ENCODE measurements at regions not wholly inside any gene's neighbourhood (a gene's known extent, or its start where the extent isn't known, plus 50 kb on each side); places are given as distances from the start of the nearest gene placed in this dataset.
"Not testable (repeated sequence)": the region's sequence is repeated elsewhere in the genome, so short reads cannot be mapped to it uniquely, and the experiment has no call there.

GRCh38 chr14:105699706-105700105, 173.3 kb downstream of the TMEM121 start:
- not testable (repeated sequence) for H3K4me3 ChIP-seq (ENCODE audit: low read depth in 1 of 2, low read length in 2 of 2); H3K27me3 ChIP-seq (ENCODE audit: low read depth, low read length); H3K4me1 ChIP-seq (ENCODE audit: control insufficient read depth in 1 of 2, insufficient read depth in 2 of 2, low read length in 2 of 2); H3K27ac ChIP-seq (ENCODE audit: low read length); H3K9me3 ChIP-seq (ENCODE audit: control insufficient read depth in 1 of 2, low read length in 2 of 2); H3K36me3 ChIP-seq (ENCODE audit: control insufficient read depth in 1 of 2, insufficient read depth in 2 of 2, low read length in 2 of 2)

- not testable (repeated sequence) for H3K9me3 ChIP-seq (ENCODE audit: control insufficient read depth in 1 of 2, low read length in 2 of 2); H3K36me3 ChIP-seq (ENCODE audit: control insufficient read depth in 1 of 2, insufficient read depth in 2 of 2, low read length in 2 of 2); H3K27ac ChIP-seq (ENCODE audit: low read length); H3K4me1 ChIP-seq (ENCODE audit: control insufficient read depth in 1 of 2, insufficient read depth in 2 of 2, low read length in 2 of 2); H3K4me3 ChIP-seq (ENCODE audit: low read depth in 1 of 2, low read length in 2 of 2); H3K27me3 ChIP-seq (ENCODE audit: low read depth, low read length)
These were observed 173.8 kb downstream of the TMEM121 start for GRCh38 chr14:105700146-105700545.

GRCh38 chr14:105700622-105701288, 174.4 kb downstream of the TMEM121 start:
- Histone ChIP-seq H3K4me3 (ENCODE audit: low read depth in 1 of 2, low read length in 2 of 2) (no peak overlapping the region), H3K27me3 (ENCODE audit: low read depth, low read length) (no peaks in the 10 kb centered on the region), H3K36me3 (ENCODE audit: control insufficient read depth in 1 of 2, insufficient read depth in 2 of 2, low read length in 2 of 2) (no peaks in the 10 kb centered on the region), H3K9me3 (ENCODE audit: control insufficient read depth in 1 of 2, low read length in 2 of 2) (no peaks in the 10 kb centered on the region), H3K4me1 (ENCODE audit: control insufficient read depth in 1 of 2, insufficient read depth in 2 of 2, low read length in 2 of 2) (no peaks in the 10 kb centered on the region), H3K27ac (ENCODE audit: low read length) (no peak overlapping the region)

GRCh38 chr14:105701456-105702274, 175.3 kb downstream of the TMEM121 start:
- H3K4me1 ChIP-seq (ENCODE audit: control insufficient read depth in 1 of 2, insufficient read depth in 2 of 2, low read length in 2 of 2), result no peaks in the 10 kb centered on the region
- no peaks in the 10 kb centered on the region for H3K9me3 ChIP-seq (ENCODE audit: control insufficient read depth in 1 of 2, low read length in 2 of 2)
- H3K4me3 ChIP-seq (ENCODE audit: low read depth in 1 of 2, low read length in 2 of 2), result no peak overlapping the region
- no peak overlapping the region for H3K27ac ChIP-seq (ENCODE audit: low read length)
- H3K36me3 ChIP-seq (ENCODE audit: control insufficient read depth in 1 of 2, insufficient read depth in 2 of 2, low read length in 2 of 2), result no peaks in the 10 kb centered on the region
- H3K27me3 ChIP-seq (ENCODE audit: low read depth, low read length), result no peaks in the 10 kb centered on the region

GRCh38 chr14:105702275-105702817, 176.0 kb downstream of the TMEM121 start:
- Histone ChIP-seq H3K4me3 (ENCODE audit: low read depth in 1 of 2, low read length in 2 of 2) (no peak overlapping the region), H3K27me3 (ENCODE audit: low read depth, low read length) (no peaks in the 10 kb centered on the region), H3K4me1 (ENCODE audit: control insufficient read depth in 1 of 2, insufficient read depth in 2 of 2, low read length in 2 of 2) (no peaks in the 10 kb centered on the region), H3K27ac (ENCODE audit: low read length) (no peak overlapping the region), H3K36me3 (ENCODE audit: control insufficient read depth in 1 of 2, insufficient read depth in 2 of 2, low read length in 2 of 2) (no peaks in the 10 kb centered on the region), H3K9me3 (ENCODE audit: control insufficient read depth in 1 of 2, low read length in 2 of 2) (no peaks in the 10 kb centered on the region)

- H3K9me3 ChIP-seq (ENCODE audit: control insufficient read depth in 1 of 2, low read length in 2 of 2); H3K4me1 ChIP-seq (ENCODE audit: control insufficient read depth in 1 of 2, insufficient read depth in 2 of 2, low read length in 2 of 2): not testable (repeated sequence)
These were observed 176.8 kb downstream of the TMEM121 start for GRCh38 chr14:105703044-105703665.

GRCh38 chr14:105704091-105704490, 177.7 kb downstream of the TMEM121 start:
- H3K4me1 ChIP-seq (ENCODE audit: control insufficient read depth in 1 of 2, insufficient read depth in 2 of 2, low read length in 2 of 2); H3K4me3 ChIP-seq (ENCODE audit: low read depth in 1 of 2, low read length in 2 of 2); H3K36me3 ChIP-seq (ENCODE audit: control insufficient read depth in 1 of 2, insufficient read depth in 2 of 2, low read length in 2 of 2): not testable (repeated sequence)

More at GRCh38 chr14:105703044-105703665, 176.8 kb downstream of the TMEM121 start:
- H3K27me3 ChIP-seq (ENCODE audit: low read depth, low read length); H3K4me3 ChIP-seq (ENCODE audit: low read depth in 1 of 2, low read length in 2 of 2); H3K27ac ChIP-seq (ENCODE audit: low read length); H3K36me3 ChIP-seq (ENCODE audit: control insufficient read depth in 1 of 2, insufficient read depth in 2 of 2, low read length in 2 of 2): not testable (repeated sequence)

GRCh38 chr14:105704492-105704891, 178.1 kb downstream of the TMEM121 start:
- not testable (repeated sequence) for H3K36me3 ChIP-seq (ENCODE audit: control insufficient read depth in 1 of 2, insufficient read depth in 2 of 2, low read length in 2 of 2); H3K27me3 ChIP-seq (ENCODE audit: low read depth, low read length); H3K9me3 ChIP-seq (ENCODE audit: control insufficient read depth in 1 of 2, low read length in 2 of 2); H3K27ac ChIP-seq (ENCODE audit: low read length); H3K4me3 ChIP-seq (ENCODE audit: low read depth in 1 of 2, low read length in 2 of 2); H3K4me1 ChIP-seq (ENCODE audit: control insufficient read depth in 1 of 2, insufficient read depth in 2 of 2, low read length in 2 of 2)

More at GRCh38 chr14:105704091-105704490, 177.7 kb downstream of the TMEM121 start:
- not testable (repeated sequence) for H3K27ac ChIP-seq (ENCODE audit: low read length); H3K9me3 ChIP-seq (ENCODE audit: control insufficient read depth in 1 of 2, low read length in 2 of 2); H3K27me3 ChIP-seq (ENCODE audit: low read depth, low read length)

GRCh38 chr14:105705512-105705861, 179.1 kb downstream of the TMEM121 start:
- H3K27me3 ChIP-seq (ENCODE audit: low read depth, low read length); H3K4me3 ChIP-seq (ENCODE audit: low read depth in 1 of 2, low read length in 2 of 2); H3K9me3 ChIP-seq (ENCODE audit: control insufficient read depth in 1 of 2, low read length in 2 of 2); H3K4me1 ChIP-seq (ENCODE audit: control insufficient read depth in 1 of 2, insufficient read depth in 2 of 2, low read length in 2 of 2); H3K27ac ChIP-seq (ENCODE audit: low read length); H3K36me3 ChIP-seq (ENCODE audit: control insufficient read depth in 1 of 2, insufficient read depth in 2 of 2, low read length in 2 of 2): not testable (repeated sequence)

- H3K27me3 ChIP-seq (ENCODE audit: low read depth, low read length); H3K4me3 ChIP-seq (ENCODE audit: low read depth in 1 of 2, low read length in 2 of 2); H3K27ac ChIP-seq (ENCODE audit: low read length); H3K9me3 ChIP-seq (ENCODE audit: control insufficient read depth in 1 of 2, low read length in 2 of 2); H3K4me1 ChIP-seq (ENCODE audit: control insufficient read depth in 1 of 2, insufficient read depth in 2 of 2, low read length in 2 of 2); H3K36me3 ChIP-seq (ENCODE audit: control insufficient read depth in 1 of 2, insufficient read depth in 2 of 2, low read length in 2 of 2): not testable (repeated sequence)
These were observed 179.7 kb downstream of the TMEM121 start for GRCh38 chr14:105705862-105706700.

GRCh38 chr14:105706701-105707019, 180.3 kb downstream of the TMEM121 start:
- H3K27ac ChIP-seq (ENCODE audit: low read length); H3K27me3 ChIP-seq (ENCODE audit: low read depth, low read length); H3K9me3 ChIP-seq (ENCODE audit: control insufficient read depth in 1 of 2, low read length in 2 of 2); H3K4me1 ChIP-seq (ENCODE audit: control insufficient read depth in 1 of 2, insufficient read depth in 2 of 2, low read length in 2 of 2); H3K4me3 ChIP-seq (ENCODE audit: low read depth in 1 of 2, low read length in 2 of 2); H3K36me3 ChIP-seq (ENCODE audit: control insufficient read depth in 1 of 2, insufficient read depth in 2 of 2, low read length in 2 of 2): not testable (repeated sequence)

Data from muscle layer of duodenum (tissue), 2 donors.